Upper lobe of left lung (tissue), 6 donors: ENCODE measurements at regions not wholly inside any gene's neighbourhood (a gene's known extent, or its start where the extent isn't known, plus 50 kb on each side); places are given as distances from the start of the nearest gene placed in this dataset.
A peak's percentile ranks its signal among the peaks of the same experiment; 100 is the strongest.

ENCODE experiments used
- ATAC-seq, 2 donors: fragments of 200-7000 bp; cut with Tn5 transposase; one replicate each; pipeline ENCODE4 v1.9.1; 2022; ENCODE audit warnings: mild to moderate bottlenecking in 2 of 2, moderate library complexity in 2 of 2; ENCODE audit not compliant: low FRiP score in 2 of 2
- DNase-seq, 2 donors: peaks; one replicate each; pipeline ENCODE4 v3.0.0-alpha.2; 2019 to 2020
- H3K27ac ChIP-seq, 4 donors: fragments of 200-600 bp; sonication (generic); one replicate each; pipeline ENCODE4 v1.5.1; 2016 to 2019
- H3K27me3 ChIP-seq, 4 donors: fragments of 200-600 bp; sonication (generic); one replicate each; pipeline ENCODE4 v1.5.1; 2017 to 2019
- H3K36me3 ChIP-seq, 4 donors: fragments of 200-600 bp; sonication (generic); one replicate each; pipeline ENCODE4 v1.5.1; 2016 to 2019
- H3K4me1 ChIP-seq, 4 donors: fragments of 200-600 bp; sonication (generic); one replicate each; pipeline ENCODE4 v1.5.1; 2018 to 2019
- H3K4me3 ChIP-seq, 4 donors: fragments of 200-600 bp; sonication (generic); one replicate each; pipeline ENCODE4 v1.5.1; 2017 to 2019; ENCODE audit warnings: mild to moderate bottlenecking in 2 of 4, moderate library complexity in 1 of 4
- H3K9me3 ChIP-seq, 4 donors: fragments of 200-600 bp; sonication (generic); one replicate each; pipeline ENCODE4 v1.5.1; 2018 to 2019
- CTCF ChIP-seq, 6 experiments: fragments of 450-650 bp in 4 of 6; fragments of 200-600 bp in 2 of 6; sonication (generic) in 2 of 6; IDR thresholded peaks; one replicate each; pipeline ENCODE4 v1.5.1; 2016 to 2019; ENCODE audit warnings: antibody characterized with exemption in 6 of 6
- EP300 ChIP-seq, 4 donors: sonication (generic); formaldehyde crosslinking; IDR thresholded peaks; one replicate each; pipeline ENCODE4 v1.5.1; 2017; ENCODE audit warnings: antibody characterized with exemption in 4 of 4, control low read depth in 2 of 4
- POLR2A ChIP-seq, 4 donors: fragments of 450-650 bp; IDR thresholded peaks; one replicate each; pipeline ENCODE4 v1.5.1; 2016 to 2017; ENCODE audit warnings: antibody characterized with exemption in 4 of 4, mild to moderate bottlenecking in 2 of 4
- POLR2AphosphoS5 ChIP-seq, 2 donors: sonication (generic); formaldehyde crosslinking; IDR thresholded peaks; one replicate each; pipeline ENCODE4 v1.5.1; 2017; ENCODE audit warnings: antibody characterized with exemption in 2 of 2
- WGBS, 2 donors: methylation state at CpG; one replicate each; pipeline ENCODE4 v1.1.5; 2017 to 2018; 5-methylcytosine and 5-hydroxymethylcytosine counted together
- donor health status: DM: no; HTN: no; CAD: no; lungs with moderate emphysema.
- donor health status: DM: no; HTN: yes; CAD: no; lungs with severe emphysema.

- Histone ChIP-seq H3K36me3 (no peaks in the 10 kb centered on the region), H3K27me3 (no peaks in the 10 kb centered on the region), H3K4me3 (no peak overlapping the region), H3K9me3 (no peaks in the 10 kb centered on the region), H3K4me1 (peaks cover 0 to 31% (median 10%) of the 10 kb centered on the region in 4 donors), H3K27ac (no peak overlapping the region)
- WGBS, 2 donors: 86 to 91% methylated on average over 9 of the region's 9 CpGs
- no peak for TF ChIP-seq POLR2AphosphoS5 (IDR thresholded peaks at IDR 0.05)
- no peak for TF ChIP-seq POLR2A (IDR thresholded peaks at IDR 0.05)
- no peak for TF ChIP-seq EP300 (IDR thresholded peaks at IDR 0.05)
- no peak for TF ChIP-seq CTCF (IDR thresholded peaks at IDR 0.05)
- ATAC-seq: no peak
- DNase-seq: no peak
Observed at GRCh38 chr6:138567052-138567451, 67.8 kb upstream of the NHSL1 start.

DNA sequence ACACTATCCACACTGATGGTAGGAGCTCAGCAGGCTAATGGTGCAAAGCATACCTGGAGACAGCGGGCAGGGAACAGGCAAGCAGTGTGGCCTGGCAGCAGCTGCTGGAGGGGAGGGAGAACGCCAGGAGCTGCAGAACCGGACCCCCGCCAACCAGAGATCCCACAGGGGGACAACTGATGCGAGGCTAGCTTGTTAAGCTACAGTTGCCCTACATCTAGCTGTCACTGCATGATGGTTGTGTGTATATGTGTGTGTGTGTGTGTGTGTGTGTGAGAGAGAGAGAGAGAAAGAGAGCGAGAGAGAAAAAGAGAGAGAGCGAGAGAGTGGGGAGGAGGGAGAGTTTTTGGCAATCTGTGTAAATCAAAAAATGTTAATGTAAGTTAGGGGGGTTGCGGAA, 69.7 kb upstream of the NHSL1 start:
- no peaks in the 10 kb centered on the region for H3K9me3 ChIP-seq
- no peaks in the 10 kb centered on the region for H3K27me3 ChIP-seq
- no peak for DNase-seq
- WGBS, 2 donors: 70 to 73% methylated on average over 8 of the region's 8 CpGs
- no peak for TF ChIP-seq EP300 (IDR thresholded peaks at IDR 0.05)
- no peak for TF ChIP-seq POLR2AphosphoS5 (IDR thresholded peaks at IDR 0.05)
- TF ChIP-seq CTCF (IDR thresholded peaks at IDR 0.05): no peak
- no peak for TF ChIP-seq POLR2A (IDR thresholded peaks at IDR 0.05)
- peak overlapping the region in 1 of 4 donors; percentile 43 for H3K4me3 ChIP-seq
- H3K36me3 ChIP-seq: no peaks in the 10 kb centered on the region
- peaks cover 0 to 40% (median 8%) of the 10 kb centered on the region in 4 donors for H3K4me1 ChIP-seq
- ATAC-seq: no peak
- H3K27ac ChIP-seq: peak overlapping the region in 2 of 4 donors; percentile 37 to 42

GRCh38 chr6:138569554-138569953, 70.3 kb upstream of the NHSL1 start:
- Histone ChIP-seq H3K27ac (no peak overlapping the region), H3K4me3 (peak overlapping the region in 3 of 4 donors; percentile 35 to 47 (median 43)), H3K36me3 (no peaks in the 10 kb centered on the region), H3K4me1 (peaks cover 0 to 35% (median 5%) of the 10 kb centered on the region in 4 donors), H3K27me3 (no peaks in the 10 kb centered on the region), H3K9me3 (no peaks in the 10 kb centered on the region)
- ATAC-seq: no peak
- no peak for DNase-seq
- WGBS, 2 donors: 77 to 80% methylated on average over 2 of the region's 2 CpGs
- no peak for TF ChIP-seq EP300 (IDR thresholded peaks at IDR 0.05)
- no peak for TF ChIP-seq POLR2AphosphoS5 (IDR thresholded peaks at IDR 0.05)
- TF ChIP-seq CTCF (IDR thresholded peaks at IDR 0.05): no peak
- TF ChIP-seq POLR2A (IDR thresholded peaks at IDR 0.05): no peak

DNA sequence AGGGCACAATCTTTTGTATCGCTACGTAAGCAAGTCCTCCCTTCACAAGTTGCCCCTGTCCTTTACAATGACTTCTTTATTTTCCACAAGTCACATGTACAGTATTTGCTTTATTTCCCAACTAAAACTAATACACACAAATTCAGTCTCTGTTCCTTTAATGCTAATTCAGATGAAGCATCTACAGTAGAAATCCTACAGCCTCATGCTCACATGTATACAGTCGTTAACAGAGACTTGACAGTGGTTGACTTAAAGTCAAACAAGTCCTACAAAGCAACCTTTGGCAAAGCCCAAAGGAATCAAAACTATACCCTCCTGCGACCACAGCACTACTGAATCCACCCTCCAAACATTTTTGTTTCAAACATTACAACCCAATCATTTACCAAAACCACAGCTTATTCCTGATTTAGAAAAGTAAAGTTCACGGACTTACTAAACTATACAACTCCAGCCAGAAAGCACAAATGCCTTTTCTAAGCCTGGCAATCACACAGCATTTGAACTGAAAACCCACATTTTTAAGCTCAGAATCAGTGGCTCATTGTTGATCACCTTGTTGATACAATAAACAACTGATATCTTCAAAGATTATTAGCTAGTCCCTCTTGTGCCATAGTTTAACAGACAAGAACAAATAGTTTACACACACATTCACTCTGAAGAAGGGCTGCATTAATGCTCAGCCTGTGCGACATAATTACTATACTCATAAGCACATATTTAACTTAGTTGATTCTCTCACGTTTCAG, 70.9 kb upstream of the NHSL1 start:
- Histone ChIP-seq H3K9me3 (no peaks in the 10 kb centered on the region), H3K4me1 (peaks cover 0 to 31% (median 5%) of the 10 kb centered on the region in 4 donors), H3K27me3 (no peaks in the 10 kb centered on the region), H3K36me3 (no peaks in the 10 kb centered on the region), H3K27ac (peak overlapping the region in 2 of 4 donors; percentile 57 to 65), H3K4me3 (peak overlapping the region in 3 of 4 donors; percentile 35 to 47 (median 43))
- 66 to 69% methylated on average over 7 of the region's 7 CpGs for WGBS, 2 donors
- DNase-seq (no peak), ATAC-seq (no peak)
- TF ChIP-seq POLR2A (IDR thresholded peaks at IDR 0.05) (no peak), POLR2AphosphoS5 (IDR thresholded peaks at IDR 0.05) (no peak), CTCF (IDR thresholded peaks at IDR 0.05) (no peak), EP300 (IDR thresholded peaks at IDR 0.05) (no peak)

GRCh38 chr6:138570725-138571029, 71.4 kb upstream of the NHSL1 start:
- 50 to 56% methylated on average over 4 of the region's 4 CpGs for WGBS, 2 donors
- H3K4me3 ChIP-seq: peak overlapping the region in 3 of 4 donors; percentile 35 to 47 (median 43)
- no peak for DNase-seq
- H3K36me3 ChIP-seq: no peaks in the 10 kb centered on the region
- no peaks in the 10 kb centered on the region for H3K9me3 ChIP-seq
- no peak for ATAC-seq
- peak overlapping the region; percentile 9 to 65 (median 53) for H3K27ac ChIP-seq
- peaks cover 0 to 30% (median 5%) of the 10 kb centered on the region in 4 donors for H3K4me1 ChIP-seq
- H3K27me3 ChIP-seq: no peaks in the 10 kb centered on the region
- TF ChIP-seq EP300 (IDR thresholded peaks at IDR 0.05) (no peak), POLR2AphosphoS5 (IDR thresholded peaks at IDR 0.05) (no peak), CTCF (IDR thresholded peaks at IDR 0.05) (no peak), POLR2A (IDR thresholded peaks at IDR 0.05) (no peak)
